CD4-positive, alpha-beta T cell (primary cell): ENCODE measurements at regions not wholly inside any gene's neighbourhood (a gene's known extent, or its start where the extent isn't known, plus 50 kb on each side); places are given as distances from the start of the nearest gene placed in this dataset.

ENCODE experiments used
- ATAC-seq: fragments of 200-7000 bp; cut with Tn5 transposase; one replicate; pipeline ENCODE4 v1.10.0; 2022; ENCODE audit warnings: mild to moderate bottlenecking; ENCODE audit not compliant: poor library complexity
- CTCF ChIA-PET: fragments of 350-600 bp; sonication (Branson Sonifier 250); formaldehyde crosslinking; loops from one replicate; lab custom pipeline; 2021; ENCODE audit warnings: antibody characterized with exemption, inconsistent platforms; lab: Charles Lee
- POLR2A ChIA-PET: fragments of 350-600 bp; sonication (Branson Sonifier 250); formaldehyde crosslinking; loops from one replicate; lab custom pipeline; 2021; ENCODE audit warnings: antibody characterized with exemption, inconsistent platforms; lab: Charles Lee
- DNase-seq, 14 experiments: peaks; one replicate each; pipeline ENCODE4 v3.0.0-alpha.2; 2013 to 2020; ENCODE audit warnings: mixed read lengths in 2 of 14
- H3K27ac ChIP-seq, 2 donors: one replicate each; pipeline versions ENCODE4 v1.5.1 to v1.7.0; 2013; ENCODE audit warnings: low read length in 2 of 2, low read depth in 1 of 2, mild to moderate bottlenecking in 1 of 2
- H3K27me3 ChIP-seq, 2 experiments: 1 replicate in 1 of 2; 2 replicates in 1 of 2; pipeline versions ENCODE4 v1.6.1 to v1.7.0; 2013; ENCODE audit warnings: low read length in 2 of 2, control low read depth in 1 of 2, mild to moderate bottlenecking in 1 of 2, moderate library complexity in 1 of 2; ENCODE audit not compliant: insufficient read depth in 2 of 2, control insufficient read depth in 1 of 2
- H3K36me3 ChIP-seq: one replicate; pipeline ENCODE4 v1.6.1; 2013; ENCODE audit warnings: low read length, control low read depth; ENCODE audit not compliant: insufficient read depth
- H3K4me1 ChIP-seq: one replicate; pipeline ENCODE4 v1.6.1; 2013; ENCODE audit warnings: low read length, control low read depth; ENCODE audit not compliant: insufficient read depth
- H3K4me3 ChIP-seq: one replicate; pipeline ENCODE4 v1.5.1; 2013; ENCODE audit warnings: mild to moderate bottlenecking, low read length, moderate library complexity
- H3K9me3 ChIP-seq, 2 experiments: 1 replicate in 1 of 2; 2 replicates in 1 of 2; pipeline versions ENCODE4 v1.6.1 to v1.7.0; 2013; ENCODE audit warnings: low read length in 2 of 2, mild to moderate bottlenecking in 2 of 2, control low read depth in 1 of 2, moderate library complexity in 1 of 2; ENCODE audit not compliant: control insufficient read depth in 1 of 2, insufficient read depth in 1 of 2
- H3K27ac Mint-ChIP-seq: one replicate; pipeline ENCODE4 v1.8.0; 2020; ENCODE audit warnings: mixed read lengths
- H3K27me3 Mint-ChIP-seq: one replicate; pipeline ENCODE4 v1.8.0; 2021; ENCODE audit warnings: mixed read lengths
- H3K36me3 Mint-ChIP-seq: one replicate; pipeline ENCODE4 v1.8.0; 2021; ENCODE audit warnings: low read depth, mixed read lengths
- H3K4me1 Mint-ChIP-seq: one replicate; pipeline ENCODE4 v1.8.0; 2021; ENCODE audit warnings: low read depth, mixed read lengths
- H3K4me3 Mint-ChIP-seq: one replicate; pipeline ENCODE4 v1.8.0; 2020; ENCODE audit warnings: mild to moderate bottlenecking, mixed read lengths
- H3K9me3 Mint-ChIP-seq: one replicate; pipeline ENCODE4 v1.8.0; 2020; ENCODE audit warnings: mixed read lengths
- CTCF ChIP-seq: fragments of 200-600 bp; IDR thresholded peaks from one replicate; pipeline ENCODE4 v1.8.0; 2022; ENCODE audit warnings: antibody characterized with exemption, mild to moderate bottlenecking
- intact Hi-C, 2 experiments: fragments of 100-400 bp; cut with DNase I in 1 of 2; cut with micrococcal nuclease in 1 of 2; formaldehyde crosslinking; loops; one replicate each; pipeline versions ENCODE4 v1.15.1 to v1.9.0; 2023 to 2025; cut with DNase I, micrococcal nuclease

GRCh38 chr11:37712251-37712650 lies 1114.2 kb upstream of the RAG2 start:
- TF ChIP-seq CTCF, result no peak
- Mint-ChIP-seq H3K27me3 (no peaks in the 10 kb centered on the region), H3K9me3 (peaks cover 14% of the 10 kb centered on the region), H3K27ac (no peak overlapping the region), H3K4me1 (no peaks in the 10 kb centered on the region), H3K4me3 (no peak overlapping the region), H3K36me3 (no peaks in the 10 kb centered on the region)
- Histone ChIP-seq H3K27me3 (no peaks in the 10 kb centered on the region), H3K4me1 (no peaks in the 10 kb centered on the region), H3K9me3 (no peaks in the 10 kb centered on the region), H3K4me3 (no peak overlapping the region), H3K36me3 (no peaks in the 10 kb centered on the region), H3K27ac (no peak overlapping the region)
- intact Hi-C loops, result no loop called here
- no peak for DNase-seq
- ATAC-seq, result no peak
- CTCF ChIA-PET, result no interaction called here
- POLR2A ChIA-PET, result interaction anchor here (0.6 kb wide), 1 partner anchor 220 kb away, joined by 3 read pairs; no protein-coding TSS in a partner anchor

- ChIA-PET CTCF (no interaction called here), POLR2A (no interaction called here)
- no peaks in the 10 kb centered on the region for H3K9me3 ChIP-seq
- H3K9me3 Mint-ChIP-seq, result peaks cover 10% of the 10 kb centered on the region
- H3K4me3 Mint-ChIP-seq, result no peak overlapping the region
- H3K4me1 Mint-ChIP-seq, result no peaks in the 10 kb centered on the region
- H3K4me1 ChIP-seq, result no peaks in the 10 kb centered on the region
- no peak overlapping the region for H3K4me3 ChIP-seq
- TF ChIP-seq CTCF, result no peak
- no peaks in the 10 kb centered on the region for H3K36me3 Mint-ChIP-seq
- H3K27ac Mint-ChIP-seq, result no peak overlapping the region
- H3K27ac ChIP-seq, result no peak overlapping the region
- no peaks in the 10 kb centered on the region for H3K36me3 ChIP-seq
- H3K27me3 Mint-ChIP-seq, result no peaks in the 10 kb centered on the region
- DNase-seq (no peak), ATAC-seq (no peak)
- no peaks in the 10 kb centered on the region for H3K27me3 ChIP-seq
- intact Hi-C loops, result no loop called here
These were observed 1112.0 kb upstream of the RAG2 start for GRCh38 chr11:37710031-37710430.

- Mint-ChIP-seq H3K27ac (no peak overlapping the region), H3K36me3 (no peaks in the 10 kb centered on the region), H3K27me3 (no peaks in the 10 kb centered on the region), H3K4me1 (no peaks in the 10 kb centered on the region), H3K9me3 (peaks cover 9% of the 10 kb centered on the region), H3K4me3 (no peak overlapping the region)
- Histone ChIP-seq H3K27me3 (no peaks in the 10 kb centered on the region), H3K4me3 (no peak overlapping the region), H3K27ac (no peak overlapping the region), H3K36me3 (no peaks in the 10 kb centered on the region), H3K9me3 (peaks cover 0 to 12% of the 10 kb centered on the region in 2 experiments), H3K4me1 (no peaks in the 10 kb centered on the region)
- intact Hi-C loops, result no loop called here
- TF ChIP-seq CTCF, result no peak
- ChIA-PET CTCF (no interaction called here), POLR2A (no interaction called here)
- ATAC-seq (no peak), DNase-seq (no peak)
These were observed 1106.8 kb upstream of the RAG2 start for GRCh38 chr11:37704791-37705190.
